NCI-H510A treated with DMSO at 0.1 percent for 48 hours (cell line): ENCODE measurements at regions not wholly inside any gene's neighbourhood (a gene's known extent, or its start where the extent isn't known, plus 50 kb on each side); places are given as distances from the start of the nearest gene placed in this dataset.
"Not testable (repeated sequence)": the region's sequence is repeated elsewhere in the genome, so short reads cannot be mapped to it uniquely, and the experiment has no call there.

Experiments used
- DNase-seq: peaks from one replicate; lab custom pipeline; 2025; lab: John Stamatoyannopoulos, UW

GRCh38 chr18:33854086-33854826, 276.2 kb downstream of the ASXL3 start:
- DNase-seq = no peak

- DNase-seq = no peak
Observed at GRCh38 chr18:33853187-33853586, 275.2 kb downstream of the ASXL3 start.

GRCh38 chr18:33851546-33852078, 273.6 kb downstream of the ASXL3 start:
- DNase-seq = no peak

GRCh38 chr18:33849731-33850130, 271.7 kb downstream of the ASXL3 start:
- no peak for DNase-seq

- peak; percentile 43 for DNase-seq
Observed at GRCh38 chr18:33844232-33844631, 266.2 kb downstream of the ASXL3 start.

GRCh38 chr18:33841221-33841967, 263.4 kb downstream of the ASXL3 start:
- DNase-seq = no peak

- no peak for DNase-seq
Observed at GRCh38 chr18:33840212-33840593, 262.2 kb downstream of the ASXL3 start.

GRCh38 chr18:33839452-33840211, 261.6 kb downstream of the ASXL3 start:
- DNase-seq = peak; percentile 98

GRCh38 chr18:33838054-33838453, 260.0 kb downstream of the ASXL3 start:
- DNase-seq = peak; percentile 60

GRCh38 chr18:33837191-33837590, 259.2 kb downstream of the ASXL3 start:
- DNase-seq = peak; percentile 91

GRCh38 chr18:33836564-33836963, 258.5 kb downstream of the ASXL3 start:
- peak; percentile 97 for DNase-seq

- DNase-seq = peak; percentile 99
Observed at GRCh38 chr18:33835419-33835818, 257.4 kb downstream of the ASXL3 start.

- peak; percentile 40 for DNase-seq
Observed at GRCh38 chr18:33833842-33834241, 255.8 kb downstream of the ASXL3 start.

- no peak for DNase-seq
Observed at GRCh38 chr18:33831424-33831823, 253.4 kb downstream of the ASXL3 start.

- peak; percentile 64 for DNase-seq
Observed at GRCh38 chr18:33830213-33830612, 252.2 kb downstream of the ASXL3 start.

GRCh38 chr18:33828949-33829348, 250.9 kb downstream of the ASXL3 start:
- DNase-seq = peak; percentile 79

GRCh38 chr18:33826151-33826550, 248.1 kb downstream of the ASXL3 start:
- peak; percentile 99 for DNase-seq

- no peak for DNase-seq
Observed at GRCh38 chr18:33821503-33821902, 243.5 kb downstream of the ASXL3 start.

- no peak for DNase-seq
Observed at GRCh38 chr18:33820517-33821371, 242.7 kb downstream of the ASXL3 start.

- DNase-seq = not testable (repeated sequence)
Observed at GRCh38 chr18:33819692-33820343, 241.8 kb downstream of the ASXL3 start.

- no peak for DNase-seq
Observed at GRCh38 chr18:33818145-33818544, 240.1 kb downstream of the ASXL3 start.
